ENCODE measurements at regions not wholly inside any gene's neighbourhood (a gene's known extent, or its start where the extent isn't known, plus 50 kb on each side); places are given as distances from the start of the nearest gene placed in this dataset.

DNA sequence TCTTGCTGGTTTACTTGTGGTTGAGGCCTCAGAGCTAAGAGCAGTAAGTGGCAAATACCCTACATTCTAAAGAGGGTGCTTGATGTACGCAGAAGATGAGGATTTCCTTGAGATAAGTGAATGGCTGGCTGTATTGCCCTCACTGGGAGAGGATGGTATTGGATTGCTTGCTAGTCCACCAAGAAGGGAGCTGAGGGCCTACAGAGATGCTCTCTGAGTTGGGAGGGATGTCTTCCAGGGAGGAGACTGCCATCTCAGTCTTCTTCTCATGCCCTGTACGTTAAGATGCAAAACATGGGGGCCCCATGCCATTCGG is 669.1 kb downstream of the UTRN start:
- TF ChIP-seq POLR2AphosphoS5 (IDR thresholded peaks at IDR 0.05; ENCODE audit: low read depth, low read length) (no peak), SIN3A (IDR thresholded peaks at IDR 0.05; ENCODE audit: borderline replicate concordance, insufficient read depth, low read depth, low read length) (no peak), TCF7L2 (IDR thresholded peaks at IDR 0.05; ENCODE audit: low read depth, low read length) (no peak)
- TF ChIP-seq, protein P1, sequence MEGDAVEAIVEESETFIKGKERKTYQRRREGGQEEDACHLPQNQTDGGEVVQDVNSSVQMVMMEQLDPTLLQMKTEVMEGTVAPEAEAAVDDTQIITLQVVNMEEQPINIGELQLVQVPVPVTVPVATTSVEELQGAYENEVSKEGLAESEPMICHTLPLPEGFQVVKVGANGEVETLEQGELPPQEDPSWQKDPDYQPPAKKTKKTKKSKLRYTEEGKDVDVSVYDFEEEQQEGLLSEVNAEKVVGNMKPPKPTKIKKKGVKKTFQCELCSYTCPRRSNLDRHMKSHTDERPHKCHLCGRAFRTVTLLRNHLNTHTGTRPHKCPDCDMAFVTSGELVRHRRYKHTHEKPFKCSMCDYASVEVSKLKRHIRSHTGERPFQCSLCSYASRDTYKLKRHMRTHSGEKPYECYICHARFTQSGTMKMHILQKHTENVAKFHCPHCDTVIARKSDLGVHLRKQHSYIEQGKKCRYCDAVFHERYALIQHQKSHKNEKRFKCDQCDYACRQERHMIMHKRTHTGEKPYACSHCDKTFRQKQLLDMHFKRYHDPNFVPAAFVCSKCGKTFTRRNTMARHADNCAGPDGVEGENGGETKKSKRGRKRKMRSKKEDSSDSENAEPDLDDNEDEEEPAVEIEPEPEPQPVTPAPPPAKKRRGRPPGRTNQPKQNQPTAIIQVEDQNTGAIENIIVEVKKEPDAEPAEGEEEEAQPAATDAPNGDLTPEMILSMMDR (IDR thresholded peaks at IDR 0.05) = no peak
- TF ChIP-seq, protein P2, sequence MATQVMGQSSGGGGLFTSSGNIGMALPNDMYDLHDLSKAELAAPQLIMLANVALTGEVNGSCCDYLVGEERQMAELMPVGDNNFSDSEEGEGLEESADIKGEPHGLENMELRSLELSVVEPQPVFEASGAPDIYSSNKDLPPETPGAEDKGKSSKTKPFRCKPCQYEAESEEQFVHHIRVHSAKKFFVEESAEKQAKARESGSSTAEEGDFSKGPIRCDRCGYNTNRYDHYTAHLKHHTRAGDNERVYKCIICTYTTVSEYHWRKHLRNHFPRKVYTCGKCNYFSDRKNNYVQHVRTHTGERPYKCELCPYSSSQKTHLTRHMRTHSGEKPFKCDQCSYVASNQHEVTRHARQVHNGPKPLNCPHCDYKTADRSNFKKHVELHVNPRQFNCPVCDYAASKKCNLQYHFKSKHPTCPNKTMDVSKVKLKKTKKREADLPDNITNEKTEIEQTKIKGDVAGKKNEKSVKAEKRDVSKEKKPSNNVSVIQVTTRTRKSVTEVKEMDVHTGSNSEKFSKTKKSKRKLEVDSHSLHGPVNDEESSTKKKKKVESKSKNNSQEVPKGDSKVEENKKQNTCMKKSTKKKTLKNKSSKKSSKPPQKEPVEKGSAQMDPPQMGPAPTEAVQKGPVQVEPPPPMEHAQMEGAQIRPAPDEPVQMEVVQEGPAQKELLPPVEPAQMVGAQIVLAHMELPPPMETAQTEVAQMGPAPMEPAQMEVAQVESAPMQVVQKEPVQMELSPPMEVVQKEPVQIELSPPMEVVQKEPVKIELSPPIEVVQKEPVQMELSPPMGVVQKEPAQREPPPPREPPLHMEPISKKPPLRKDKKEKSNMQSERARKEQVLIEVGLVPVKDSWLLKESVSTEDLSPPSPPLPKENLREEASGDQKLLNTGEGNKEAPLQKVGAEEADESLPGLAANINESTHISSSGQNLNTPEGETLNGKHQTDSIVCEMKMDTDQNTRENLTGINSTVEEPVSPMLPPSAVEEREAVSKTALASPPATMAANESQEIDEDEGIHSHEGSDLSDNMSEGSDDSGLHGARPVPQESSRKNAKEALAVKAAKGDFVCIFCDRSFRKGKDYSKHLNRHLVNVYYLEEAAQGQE (IDR thresholded peaks at IDR 0.05; ENCODE audit: insufficient read depth in 1 of 2, low read depth in 2 of 2, low read length in 1 of 2) = no peak
- DNase-seq (ENCODE audit: low read depth, low spot score) = no peak
- ATAC-seq = no peak
- Histone ChIP-seq H3K27me3 (ENCODE audit: control insufficient read depth, insufficient read depth, low read length) (no peaks in the 10 kb centered on the region), H3K4me1 (ENCODE audit: control insufficient read depth, insufficient read depth, low read length) (no peaks in the 10 kb centered on the region), H3K9me3 (ENCODE audit: control insufficient read depth, insufficient read depth, low read depth, low read length) (no peaks in the 10 kb centered on the region), H3K27ac (ENCODE audit: low read length) (no peak overlapping the region), H3K4me3 (ENCODE audit: low read depth in 2 of 2, low read length in 2 of 2) (no peak overlapping the region), H3K36me3 (ENCODE audit: control insufficient read depth, insufficient read depth, low read length) (no peaks in the 10 kb centered on the region)
- intact Hi-C loops (cut with micrococcal nuclease; ENCODE audit: unreplicated experiment) (no loop called here), in situ Hi-C loops (cut with HindIII; ENCODE audit: low pct_unique_long_range_greater_than_20kb, low sequenced_read_pairs) (no loop called here)
- ChIA-PET POLR2A (no interaction called here), CTCF (no interaction called here)
- no TSS peak for BruUV-seq (replicated peaks)

DNA sequence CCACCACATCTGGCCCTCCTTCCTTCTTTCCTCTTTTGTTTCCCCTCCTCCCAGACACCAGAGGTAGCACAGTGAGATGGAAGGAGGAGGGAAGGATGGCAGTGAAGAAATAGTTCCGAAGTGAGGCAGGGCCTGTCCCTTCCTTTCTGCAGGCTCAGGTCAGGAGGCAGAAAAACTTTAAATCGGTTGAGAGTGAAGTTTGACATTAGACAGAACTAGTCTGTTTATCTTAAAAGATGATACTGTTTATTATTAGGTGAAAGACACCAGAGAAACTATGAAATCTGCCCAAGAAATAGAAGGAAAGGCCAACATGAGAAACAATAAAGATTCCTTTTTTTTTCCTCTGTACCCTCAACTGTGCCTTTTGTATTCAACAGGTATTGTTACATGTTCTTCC is 670.3 kb downstream of the UTRN start:
- H3K4me1 ChIP-seq (ENCODE audit: control insufficient read depth, insufficient read depth, low read length) = no peaks in the 10 kb centered on the region
- BruUV-seq (replicated peaks) = no TSS peak
- ATAC-seq (no peak), DNase-seq (ENCODE audit: low read depth, low spot score) (no peak)
- no peaks in the 10 kb centered on the region for H3K27me3 ChIP-seq (ENCODE audit: control insufficient read depth, insufficient read depth, low read length)
- H3K27ac ChIP-seq (ENCODE audit: low read length) = no peak overlapping the region
- intact Hi-C loops (cut with micrococcal nuclease; ENCODE audit: unreplicated experiment) (no loop called here), in situ Hi-C loops (cut with HindIII; ENCODE audit: low pct_unique_long_range_greater_than_20kb, low sequenced_read_pairs) (no loop called here)
- CTCF ChIA-PET = no interaction called here
- H3K36me3 ChIP-seq (ENCODE audit: control insufficient read depth, insufficient read depth, low read length) = no peaks in the 10 kb centered on the region
- H3K9me3 ChIP-seq (ENCODE audit: control insufficient read depth, insufficient read depth, low read depth, low read length) = no peaks in the 10 kb centered on the region
- POLR2A ChIA-PET = no interaction called here
- TF ChIP-seq, protein P1 (IDR thresholded peaks at IDR 0.05) = no peak
- TF ChIP-seq, protein P2 (IDR thresholded peaks at IDR 0.05; ENCODE audit: insufficient read depth in 1 of 2, low read depth in 2 of 2, low read length in 1 of 2) = no peak
- TF ChIP-seq SIN3A (IDR thresholded peaks at IDR 0.05; ENCODE audit: borderline replicate concordance, insufficient read depth, low read depth, low read length) = no peak
- TF ChIP-seq TCF7L2 (IDR thresholded peaks at IDR 0.05; ENCODE audit: low read depth, low read length) = no peak
- TF ChIP-seq POLR2AphosphoS5 (IDR thresholded peaks at IDR 0.05; ENCODE audit: low read depth, low read length) = no peak
- H3K4me3 ChIP-seq (ENCODE audit: low read depth in 2 of 2, low read length in 2 of 2) = no peak overlapping the region
